H9 (cell line): ENCODE measurements at regions not wholly inside any gene's neighbourhood (a gene's known extent, or its start where the extent isn't known, plus 50 kb on each side); places are given as distances from the start of the nearest gene placed in this dataset.

Experiments used
- DNase-seq: peaks from one replicate; pipeline ENCODE4 v3.0.0-alpha.2; 2017
- H2AFZ ChIP-seq: one replicate; pipeline ENCODE4 v1.6.1; 2013; ENCODE audit warnings: mild to moderate bottlenecking, low read length, control low read depth, moderate library complexity
- H2AK5ac ChIP-seq: 2 replicates; pipeline ENCODE4 v1.6.1; 2013; ENCODE audit warnings: low read length, control low read depth, mixed read lengths; ENCODE audit not compliant: insufficient read length
- H2BK120ac ChIP-seq: one replicate; pipeline ENCODE4 v1.6.1; 2013; ENCODE audit warnings: low read depth, mild to moderate bottlenecking, low read length, control low read depth, inconsistent platforms; ENCODE audit not compliant: poor library complexity, severe bottlenecking
- H2BK12ac ChIP-seq: 2 replicates; pipeline ENCODE4 v1.6.1; 2013; ENCODE audit warnings: low read length, control low read depth, mixed read lengths, low read depth; ENCODE audit not compliant: insufficient read length
- H2BK15ac ChIP-seq: 2 replicates; pipeline ENCODE4 v1.6.1; 2013; ENCODE audit warnings: low read depth, low read length, control low read depth
- H2BK20ac ChIP-seq: one replicate; pipeline ENCODE4 v1.6.1; 2013; ENCODE audit warnings: low read depth, mild to moderate bottlenecking, low read length, control low read depth, inconsistent platforms; ENCODE audit not compliant: poor library complexity, severe bottlenecking
- H2BK5ac ChIP-seq: 2 replicates; pipeline ENCODE4 v1.6.1; 2013; ENCODE audit warnings: low read length, control low read depth, mixed read lengths; ENCODE audit not compliant: insufficient read length
- H3K14ac ChIP-seq: 2 replicates; pipeline ENCODE4 v1.6.1; 2013; ENCODE audit warnings: low read length, control low read depth; ENCODE audit not compliant: insufficient read depth
- H3K18ac ChIP-seq: 2 replicates; pipeline ENCODE4 v1.6.1; 2013; ENCODE audit warnings: low read depth, mild to moderate bottlenecking, mixed read lengths, low read length, control low read depth; ENCODE audit not compliant: insufficient read length
- H3K23ac ChIP-seq: 2 replicates; pipeline ENCODE4 v1.6.1; 2013; ENCODE audit warnings: low read length, control low read depth, mixed read lengths, low read depth; ENCODE audit not compliant: insufficient read length
- H3K23me2 ChIP-seq: 2 replicates; pipeline ENCODE4 v1.6.1; 2013; ENCODE audit warnings: low read depth, mild to moderate bottlenecking, mixed read lengths, low read length, control low read depth; ENCODE audit not compliant: insufficient read length, poor library complexity, severe bottlenecking
- H3K27ac ChIP-seq: 2 replicates; pipeline ENCODE4 v1.5.1; 2013; ENCODE audit warnings: low read length, control low read depth, mixed read lengths, low read depth; ENCODE audit not compliant: insufficient read length
- H3K27me3 ChIP-seq: 2 replicates; pipeline ENCODE4 v1.6.1; 2013; ENCODE audit warnings: low read length, control low read depth, inconsistent platforms; ENCODE audit not compliant: insufficient read depth
- H3K4ac ChIP-seq: 2 replicates; pipeline ENCODE4 v1.6.1; 2013; ENCODE audit warnings: low read depth, mild to moderate bottlenecking, control low read depth, inconsistent platforms, low read length, moderate library complexity
- H3K4me1 ChIP-seq: 2 replicates; pipeline ENCODE4 v1.6.1; 2013; ENCODE audit warnings: low read length, control low read depth, inconsistent platforms; ENCODE audit not compliant: insufficient read depth
- H3K4me2 ChIP-seq: 2 replicates; pipeline ENCODE4 v1.6.1; 2013; ENCODE audit warnings: low read length, control low read depth, mixed read lengths; ENCODE audit not compliant: insufficient read length, insufficient read depth
- H3K56ac ChIP-seq: 2 replicates; pipeline ENCODE4 v1.6.1; 2013; ENCODE audit warnings: low read depth, mild to moderate bottlenecking, mixed read lengths, low read length, control low read depth; ENCODE audit not compliant: insufficient read length
- H3K79me1 ChIP-seq: 2 replicates; pipeline ENCODE4 v1.6.1; 2013; ENCODE audit warnings: low read depth, mild to moderate bottlenecking, moderate library complexity, low read length, control low read depth, inconsistent platforms; ENCODE audit not compliant: insufficient read depth, poor library complexity, severe bottlenecking
- H3K79me2 ChIP-seq: 2 replicates; pipeline ENCODE4 v1.6.1; 2013; ENCODE audit warnings: low read length, control low read depth, inconsistent platforms; ENCODE audit not compliant: insufficient read depth
- H3K9ac ChIP-seq: 2 replicates; pipeline ENCODE4 v1.6.1; 2013; ENCODE audit warnings: low read length, control low read depth, mixed read lengths; ENCODE audit not compliant: insufficient read length; ENCODE audit errors: extremely low read depth
- H3K9me3 ChIP-seq: one replicate; pipeline ENCODE4 v1.6.1; 2013; ENCODE audit warnings: low read depth, low read length, inconsistent platforms; ENCODE audit not compliant: control insufficient read depth
- H3T11ph ChIP-seq: one replicate; pipeline ENCODE4 v1.6.1; 2013; ENCODE audit warnings: mild to moderate bottlenecking, low read length, control low read depth, inconsistent platforms
- H4K20me1 ChIP-seq: one replicate; pipeline ENCODE4 v1.6.1; 2013; ENCODE audit not compliant: control insufficient read depth, insufficient read length, insufficient read depth
- H4K5ac ChIP-seq: 2 replicates; pipeline ENCODE4 v1.6.1; 2013; ENCODE audit warnings: low read depth, mild to moderate bottlenecking, mixed read lengths, low read length, control low read depth; ENCODE audit not compliant: insufficient read length
- H4K8ac ChIP-seq: replicated peaks from 2 replicates; pipeline ENCODE4 v1.6.1; 2013; ENCODE audit warnings: low read length, control low read depth, mixed read lengths, low read depth; ENCODE audit not compliant: insufficient read length
- H4K91ac ChIP-seq: 2 replicates; pipeline ENCODE4 v1.6.1; 2013; ENCODE audit warnings: low read depth, mild to moderate bottlenecking, moderate library complexity, mixed read lengths, low read length, control low read depth; ENCODE audit not compliant: insufficient read length
- H3K27ac Mint-ChIP-seq, 3 experiments: 2 replicates in 2 of 3; 3 replicates in 1 of 3; pipeline ENCODE4 v1.8.0; 2020 to 2021; ENCODE audit warnings: mixed read lengths in 3 of 3, mild to moderate bottlenecking in 1 of 3, moderate library complexity in 1 of 3
- H3K27me3 Mint-ChIP-seq: 2 replicates; pipeline ENCODE4 v1.8.0; 2021; ENCODE audit warnings: low read depth, mild to moderate bottlenecking, moderate library complexity, mixed read lengths
- H3K36me3 Mint-ChIP-seq, 3 experiments: 2 replicates in 2 of 3; 3 replicates in 1 of 3; pipeline ENCODE4 v1.8.0; 2020 to 2021; ENCODE audit warnings: low read depth in 3 of 3, mixed read lengths in 3 of 3; ENCODE audit not compliant: insufficient read depth in 1 of 3
- H3K4me1 Mint-ChIP-seq, 2 experiments: 2 replicates each; pipeline ENCODE4 v1.8.0; 2020; ENCODE audit warnings: mixed read lengths in 2 of 2
- H3K4me3 Mint-ChIP-seq, 2 experiments: 2 replicates in 1 of 2; 3 replicates in 1 of 2; pipeline ENCODE4 v1.8.0; 2020 to 2021; ENCODE audit warnings: mild to moderate bottlenecking in 2 of 2, mixed read lengths in 2 of 2, moderate library complexity in 1 of 2
- H3K9me3 Mint-ChIP-seq, 2 experiments: 2 replicates in 1 of 2; 3 replicates in 1 of 2; pipeline ENCODE4 v1.8.0; 2020; ENCODE audit warnings: mild to moderate bottlenecking in 2 of 2, mixed read lengths in 2 of 2, moderate library complexity in 1 of 2
- CTCF ChIP-seq: fragments of 200-600 bp; sonication (generic); conservative IDR thresholded peaks from 3 replicates; pipeline ENCODE4 v1.8.0; 2021; ENCODE audit warnings: antibody characterized with exemption, mild to moderate bottlenecking
- WGBS: extraction: QIAGEN DNeasy Blood & Tissue Kit; methylation state at CpG from one replicate; pipeline ENCODE4 v1.1.7; 2013; ENCODE audit warnings: missing lambda C conversion rate, low lambda C conversion rate, mixed read lengths; ENCODE audit not compliant: insufficient read length; ENCODE audit errors: extremely low coverage; 5-methylcytosine and 5-hydroxymethylcytosine counted together

GRCh38 chr6:148146717-148147462 is 195.7 kb upstream of the SASH1 start:
- H2AK5ac ChIP-seq = no peak overlapping the region
- no peaks in the 10 kb centered on the region for H3K9me3 ChIP-seq
- H3K4me1 ChIP-seq = no peaks in the 10 kb centered on the region
- peak overlapping the region in 1 of 3 experiments; percentile 68; a peak in 2 of 7 replicates for H3K27ac Mint-ChIP-seq
- H3K9me3 Mint-ChIP-seq = no peaks in the 10 kb centered on the region
- H3K56ac ChIP-seq = no peak overlapping the region
- no peak overlapping the region for H3K9ac ChIP-seq
- H2BK15ac ChIP-seq = no peak overlapping the region
- H3K36me3 Mint-ChIP-seq = no peaks in the 10 kb centered on the region
- no peak overlapping the region for H2BK5ac ChIP-seq
- H3K27me3 Mint-ChIP-seq = no peaks in the 10 kb centered on the region
- no peak overlapping the region for H3T11ph ChIP-seq
- no CpG with 5 or more reads among the region's 12 CpGs for WGBS
- no peak overlapping the region for H3K27ac ChIP-seq
- H2AFZ ChIP-seq = no peak overlapping the region
- H4K5ac ChIP-seq = no peak overlapping the region
- H3K18ac ChIP-seq = no peak overlapping the region
- H2BK12ac ChIP-seq = no peak overlapping the region
- no peaks in the 10 kb centered on the region for H3K27me3 ChIP-seq
- no peak overlapping the region for H3K14ac ChIP-seq
- no peaks in the 10 kb centered on the region for H3K79me1 ChIP-seq
- H3K23ac ChIP-seq = no peak overlapping the region
- no peaks in the 10 kb centered on the region for H4K20me1 ChIP-seq
- H3K4me2 ChIP-seq = no peak overlapping the region
- no peaks in the 10 kb centered on the region for H3K79me2 ChIP-seq
- H4K8ac ChIP-seq = no peak overlapping the region
- no peak for TF ChIP-seq CTCF
- H2BK120ac ChIP-seq = no peak overlapping the region
- no peak for DNase-seq
- H3K4ac ChIP-seq = no peak overlapping the region
- H3K4me1 Mint-ChIP-seq = peaks cover 10 to 14% of the 10 kb centered on the region in 2 experiments; a peak in 3 of 4 replicates
- no peak overlapping the region for H3K4me3 Mint-ChIP-seq
- no peak overlapping the region for H2BK20ac ChIP-seq
- no peaks in the 10 kb centered on the region for H3K23me2 ChIP-seq
- H4K91ac ChIP-seq = no peak overlapping the region
